ENCODE measurements at regions not wholly inside any gene's neighbourhood (a gene's known extent, or its start where the extent isn't known, plus 50 kb on each side); places are given as distances from the start of the nearest gene placed in this dataset.
"Not testable (repeated sequence)": the region's sequence is repeated elsewhere in the genome, so short reads cannot be mapped to it uniquely, and the experiment has no call there.

- H3K4me3 ChIP-seq (ENCODE audit: low read length in 2 of 2), result no peak overlapping the region
- H3K9me3 ChIP-seq (ENCODE audit: control insufficient read depth in 2 of 2, insufficient read depth in 1 of 2, low read length in 1 of 2), result no peaks in the 10 kb centered on the region
- H3K36me3 ChIP-seq (ENCODE audit: control insufficient read depth in 2 of 2, insufficient read depth in 2 of 2, low read length in 1 of 2), result no peaks in the 10 kb centered on the region
- 95% methylated on average over 4 of the region's 4 CpGs for WGBS
- no peak for DNase-seq (ENCODE audit: low read depth in 6 of 9, low spot score in 9 of 9)
- no peak overlapping the region for H3K27ac ChIP-seq (ENCODE audit: low read depth in 1 of 2, low read length in 1 of 2)
- no peaks in the 10 kb centered on the region for H3K27me3 ChIP-seq (ENCODE audit: control insufficient read depth in 2 of 2, insufficient read depth in 1 of 2, low read length in 1 of 2)
- no peaks in the 10 kb centered on the region for H3K4me1 ChIP-seq (ENCODE audit: control insufficient read depth in 2 of 2, insufficient read depth in 2 of 2, low read length in 2 of 2)
Measured at GRCh38 chr2:105510761-105511528, 112.1 kb upstream of the FHL2 start.

GRCh38 chr2:105509269-105510086 lies 110.6 kb upstream of the FHL2 start:
- Histone ChIP-seq H3K4me3 (ENCODE audit: low read length in 2 of 2) (no peak overlapping the region), H3K27me3 (ENCODE audit: control insufficient read depth in 2 of 2, insufficient read depth in 1 of 2, low read length in 1 of 2) (no peaks in the 10 kb centered on the region), H3K4me1 (ENCODE audit: control insufficient read depth in 2 of 2, insufficient read depth in 2 of 2, low read length in 2 of 2) (no peaks in the 10 kb centered on the region), H3K27ac (ENCODE audit: low read depth in 1 of 2, low read length in 1 of 2) (no peak overlapping the region), H3K36me3 (ENCODE audit: control insufficient read depth in 2 of 2, insufficient read depth in 2 of 2, low read length in 1 of 2) (no peaks in the 10 kb centered on the region), H3K9me3 (ENCODE audit: control insufficient read depth in 2 of 2, insufficient read depth in 1 of 2, low read length in 1 of 2) (no peaks in the 10 kb centered on the region)
- WGBS, result 87% methylated on average over 6 of the region's 6 CpGs
- no peak for DNase-seq (ENCODE audit: low read depth in 6 of 9, low spot score in 9 of 9)

GRCh38 chr2:105506860-105507259 lies 108.0 kb upstream of the FHL2 start:
- H3K9me3 ChIP-seq (ENCODE audit: control insufficient read depth in 2 of 2, insufficient read depth in 1 of 2, low read length in 1 of 2); H3K27ac ChIP-seq (ENCODE audit: low read depth in 1 of 2, low read length in 1 of 2); H3K4me3 ChIP-seq (ENCODE audit: low read length in 2 of 2); H3K27me3 ChIP-seq (ENCODE audit: control insufficient read depth in 2 of 2, insufficient read depth in 1 of 2, low read length in 1 of 2); DNase-seq (ENCODE audit: low read depth in 6 of 9, low spot score in 9 of 9); H3K36me3 ChIP-seq (ENCODE audit: control insufficient read depth in 2 of 2, insufficient read depth in 2 of 2, low read length in 1 of 2); H3K4me1 ChIP-seq (ENCODE audit: control insufficient read depth in 2 of 2, insufficient read depth in 2 of 2, low read length in 2 of 2): not testable (repeated sequence)
- WGBS, result 96% methylated on average over 1 of the region's 1 CpG

- no peak for DNase-seq (ENCODE audit: low read depth in 6 of 9, low spot score in 9 of 9)
- Histone ChIP-seq H3K4me3 (ENCODE audit: low read length in 2 of 2) (no peak overlapping the region), H3K27me3 (ENCODE audit: control insufficient read depth in 2 of 2, insufficient read depth in 1 of 2, low read length in 1 of 2) (no peaks in the 10 kb centered on the region), H3K4me1 (ENCODE audit: control insufficient read depth in 2 of 2, insufficient read depth in 2 of 2, low read length in 2 of 2) (no peaks in the 10 kb centered on the region), H3K36me3 (ENCODE audit: control insufficient read depth in 2 of 2, insufficient read depth in 2 of 2, low read length in 1 of 2) (no peaks in the 10 kb centered on the region), H3K27ac (ENCODE audit: low read depth in 1 of 2, low read length in 1 of 2) (no peak overlapping the region), H3K9me3 (ENCODE audit: control insufficient read depth in 2 of 2, insufficient read depth in 1 of 2, low read length in 1 of 2) (peaks cover 0 to 2% of the 10 kb centered on the region in 2 donors)
Measured at GRCh38 chr2:105504459-105504858, 105.6 kb upstream of the FHL2 start.

GRCh38 chr2:105502625-105503334 lies 103.9 kb upstream of the FHL2 start:
- 90% methylated on average over 2 of the region's 2 CpGs for WGBS
- Histone ChIP-seq H3K27me3 (ENCODE audit: control insufficient read depth in 2 of 2, insufficient read depth in 1 of 2, low read length in 1 of 2) (no peaks in the 10 kb centered on the region), H3K36me3 (ENCODE audit: control insufficient read depth in 2 of 2, insufficient read depth in 2 of 2, low read length in 1 of 2) (no peaks in the 10 kb centered on the region), H3K4me1 (ENCODE audit: control insufficient read depth in 2 of 2, insufficient read depth in 2 of 2, low read length in 2 of 2) (no peaks in the 10 kb centered on the region), H3K9me3 (ENCODE audit: control insufficient read depth in 2 of 2, insufficient read depth in 1 of 2, low read length in 1 of 2) (peaks cover 0 to 2% of the 10 kb centered on the region in 2 donors), H3K27ac (ENCODE audit: low read depth in 1 of 2, low read length in 1 of 2) (no peak overlapping the region), H3K4me3 (ENCODE audit: low read length in 2 of 2) (no peak overlapping the region)
- no peak for DNase-seq (ENCODE audit: low read depth in 6 of 9, low spot score in 9 of 9)

GRCh38 chr2:105498281-105498846 lies 99.5 kb upstream of the FHL2 start:
- Histone ChIP-seq H3K36me3 (ENCODE audit: control insufficient read depth in 2 of 2, insufficient read depth in 2 of 2, low read length in 1 of 2) (no peaks in the 10 kb centered on the region), H3K9me3 (ENCODE audit: control insufficient read depth in 2 of 2, insufficient read depth in 1 of 2, low read length in 1 of 2) (peaks cover 0 to 2% of the 10 kb centered on the region in 2 donors), H3K27me3 (ENCODE audit: control insufficient read depth in 2 of 2, insufficient read depth in 1 of 2, low read length in 1 of 2) (no peaks in the 10 kb centered on the region), H3K27ac (ENCODE audit: low read depth in 1 of 2, low read length in 1 of 2) (no peak overlapping the region), H3K4me1 (ENCODE audit: control insufficient read depth in 2 of 2, insufficient read depth in 2 of 2, low read length in 2 of 2) (no peaks in the 10 kb centered on the region), H3K4me3 (ENCODE audit: low read length in 2 of 2) (no peak overlapping the region)
- 97% methylated on average over 5 of the region's 5 CpGs for WGBS
- DNase-seq (ENCODE audit: low read depth in 6 of 9, low spot score in 9 of 9), result no peak

- 97% methylated on average over 4 of the region's 4 CpGs for WGBS
- H3K4me1 ChIP-seq (ENCODE audit: control insufficient read depth in 2 of 2, insufficient read depth in 2 of 2, low read length in 2 of 2), result no peaks in the 10 kb centered on the region
- no peak overlapping the region for H3K4me3 ChIP-seq (ENCODE audit: low read length in 2 of 2)
- H3K27me3 ChIP-seq (ENCODE audit: control insufficient read depth in 2 of 2, insufficient read depth in 1 of 2, low read length in 1 of 2), result no peaks in the 10 kb centered on the region
- DNase-seq (ENCODE audit: low read depth in 6 of 9, low spot score in 9 of 9), result no peak
- peaks cover 0 to 2% of the 10 kb centered on the region in 2 donors for H3K9me3 ChIP-seq (ENCODE audit: control insufficient read depth in 2 of 2, insufficient read depth in 1 of 2, low read length in 1 of 2)
- no peak overlapping the region for H3K27ac ChIP-seq (ENCODE audit: low read depth in 1 of 2, low read length in 1 of 2)
- H3K36me3 ChIP-seq (ENCODE audit: control insufficient read depth in 2 of 2, insufficient read depth in 2 of 2, low read length in 1 of 2), result no peaks in the 10 kb centered on the region
Measured at GRCh38 chr2:105497094-105497493, 98.2 kb upstream of the FHL2 start.

GRCh38 chr2:105496271-105496670 lies 97.4 kb upstream of the FHL2 start:
- no peaks in the 10 kb centered on the region for H3K27me3 ChIP-seq (ENCODE audit: control insufficient read depth in 2 of 2, insufficient read depth in 1 of 2, low read length in 1 of 2)
- H3K4me3 ChIP-seq (ENCODE audit: low read length in 2 of 2), result no peak overlapping the region
- H3K36me3 ChIP-seq (ENCODE audit: control insufficient read depth in 2 of 2, insufficient read depth in 2 of 2, low read length in 1 of 2), result no peaks in the 10 kb centered on the region
- H3K9me3 ChIP-seq (ENCODE audit: control insufficient read depth in 2 of 2, insufficient read depth in 1 of 2, low read length in 1 of 2), result peaks cover 0 to 2% of the 10 kb centered on the region in 2 donors
- H3K27ac ChIP-seq (ENCODE audit: low read depth in 1 of 2, low read length in 1 of 2), result no peak overlapping the region
- WGBS, result 92% methylated on average over 3 of the region's 3 CpGs
- H3K4me1 ChIP-seq (ENCODE audit: control insufficient read depth in 2 of 2, insufficient read depth in 2 of 2, low read length in 2 of 2), result no peaks in the 10 kb centered on the region
- no peak for DNase-seq (ENCODE audit: low read depth in 6 of 9, low spot score in 9 of 9)

Measured in thymus (tissue), 11 donors.